Left renal pelvis (tissue), 4 donors: ENCODE measurements at regions not wholly inside any gene's neighbourhood (a gene's known extent, or its start where the extent isn't known, plus 50 kb on each side); places are given as distances from the start of the nearest gene placed in this dataset.
"Not testable (repeated sequence)": the region's sequence is repeated elsewhere in the genome, so short reads cannot be mapped to it uniquely, and the experiment has no call there.

Experiments
- DNase-seq, 4 donors: peaks; one replicate each; pipeline ENCODE4 v3.0.0-alpha.2; 2013; ENCODE audit warnings: low read depth in 4 of 4, low spot score in 3 of 4

DNA sequence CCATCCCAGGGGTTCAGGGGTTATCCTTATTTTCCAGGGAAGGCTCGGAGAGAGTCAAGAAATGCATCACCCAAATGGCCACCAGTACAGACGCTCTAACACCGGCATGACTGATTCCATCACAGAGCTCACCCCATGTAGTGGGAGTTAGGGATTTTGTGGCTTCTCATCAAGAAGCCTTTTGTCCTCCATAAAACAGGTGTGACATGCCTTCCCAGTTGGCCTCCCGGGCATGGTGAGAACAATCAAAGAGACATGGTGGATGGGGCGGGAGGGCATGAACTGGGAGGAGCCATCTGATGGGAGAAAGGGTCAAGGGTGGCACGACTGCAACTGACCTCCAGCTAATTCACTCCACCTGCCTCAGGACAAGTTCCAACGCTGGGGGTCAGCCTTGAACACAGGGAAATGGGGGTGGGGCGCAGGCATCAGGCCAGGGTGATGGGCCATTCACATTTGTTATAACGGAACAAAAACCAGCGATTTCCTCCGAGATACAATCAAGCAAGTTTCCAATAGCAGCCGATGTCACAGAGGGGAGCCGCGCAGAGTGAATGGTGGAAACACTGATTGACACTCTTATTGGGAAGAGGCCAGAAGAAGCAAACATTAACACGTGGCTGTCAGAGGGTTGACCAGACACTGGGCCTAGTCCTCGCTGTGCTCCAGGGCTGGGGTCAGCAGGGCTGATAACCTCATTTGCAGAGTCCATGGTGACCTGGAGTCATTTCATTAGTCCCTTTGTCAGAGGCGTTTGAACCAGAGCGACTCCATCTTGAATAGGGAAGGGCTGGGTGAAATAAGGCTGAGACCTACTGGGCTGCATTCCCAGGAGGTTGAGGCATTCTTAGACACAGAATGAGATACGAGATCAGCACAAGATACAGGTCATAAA lies 80.5 kb upstream of the HPCAL1 start:
- DNase-seq, result no peak

DNA sequence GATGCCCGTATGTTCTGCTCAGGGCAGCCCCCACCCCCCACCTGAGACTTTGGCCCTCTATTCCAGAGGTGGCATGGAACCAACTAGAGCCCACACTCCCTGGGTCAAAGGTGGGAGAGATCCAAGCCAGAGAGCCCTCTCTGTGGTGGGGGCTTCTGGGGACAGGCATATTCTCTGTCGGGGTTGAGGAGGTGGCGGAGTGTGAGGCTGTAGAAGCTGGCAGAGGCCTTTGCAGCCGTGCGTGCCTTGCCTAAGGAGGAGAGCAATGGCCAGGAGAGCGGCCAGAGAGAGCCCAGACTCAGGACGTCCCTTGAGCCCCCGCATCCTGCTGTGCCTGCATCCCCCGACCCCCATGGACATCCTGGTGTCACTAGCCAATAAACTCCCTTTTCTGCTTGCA lies 79.2 kb upstream of the HPCAL1 start:
- DNase-seq, result no peak

DNA sequence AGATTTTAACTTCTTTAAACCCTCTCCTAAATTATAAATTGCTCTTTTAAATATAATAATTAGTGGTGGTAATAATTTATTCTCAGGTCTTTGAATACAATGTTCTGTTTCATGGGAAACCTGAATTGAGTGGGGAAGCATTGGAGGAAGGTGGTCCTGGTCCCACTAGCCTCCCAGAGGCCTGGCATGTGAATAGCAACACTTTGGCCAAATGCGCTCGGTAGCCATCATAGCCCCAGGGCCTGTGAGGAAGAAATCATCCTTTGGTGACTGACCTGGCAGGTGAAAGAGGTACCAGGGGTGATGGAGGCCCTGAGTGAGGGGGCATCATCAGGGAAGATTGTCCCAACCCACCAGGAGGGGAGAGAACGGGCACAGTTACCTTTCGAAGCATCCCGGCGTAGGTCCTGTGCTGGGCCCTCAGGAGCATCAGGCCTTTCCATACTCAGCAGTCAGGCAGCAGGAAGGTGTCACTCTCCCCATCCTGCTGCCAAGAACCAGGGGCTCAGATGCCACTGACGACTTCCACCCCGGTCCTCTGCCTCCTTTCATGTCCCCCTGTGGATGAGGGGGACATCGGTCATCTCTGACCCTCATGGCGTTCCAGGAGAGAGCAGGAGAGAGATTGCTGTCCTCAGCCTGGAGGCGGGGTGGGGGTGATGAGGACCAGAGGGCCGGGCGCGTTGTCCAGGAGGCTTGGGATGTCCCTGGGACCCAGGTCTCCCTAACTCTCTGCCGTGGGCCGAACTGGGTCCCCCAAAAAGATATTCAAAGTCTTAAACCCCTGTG lies 78.6 kb upstream of the HPCAL1 start:
- DNase-seq, result no peak

- no peak for DNase-seq
These were observed 78.0 kb upstream of the HPCAL1 start for GRCh38 chr2:10224734-10225133.

GRCh38 chr2:10225291-10226037 lies 77.2 kb upstream of the HPCAL1 start:
- DNase-seq, result peak in 2 of 4 donors; percentile 21 to 46

GRCh38 chr2:10226038-10226724 lies 76.5 kb upstream of the HPCAL1 start:
- DNase-seq, result no peak

DNA sequence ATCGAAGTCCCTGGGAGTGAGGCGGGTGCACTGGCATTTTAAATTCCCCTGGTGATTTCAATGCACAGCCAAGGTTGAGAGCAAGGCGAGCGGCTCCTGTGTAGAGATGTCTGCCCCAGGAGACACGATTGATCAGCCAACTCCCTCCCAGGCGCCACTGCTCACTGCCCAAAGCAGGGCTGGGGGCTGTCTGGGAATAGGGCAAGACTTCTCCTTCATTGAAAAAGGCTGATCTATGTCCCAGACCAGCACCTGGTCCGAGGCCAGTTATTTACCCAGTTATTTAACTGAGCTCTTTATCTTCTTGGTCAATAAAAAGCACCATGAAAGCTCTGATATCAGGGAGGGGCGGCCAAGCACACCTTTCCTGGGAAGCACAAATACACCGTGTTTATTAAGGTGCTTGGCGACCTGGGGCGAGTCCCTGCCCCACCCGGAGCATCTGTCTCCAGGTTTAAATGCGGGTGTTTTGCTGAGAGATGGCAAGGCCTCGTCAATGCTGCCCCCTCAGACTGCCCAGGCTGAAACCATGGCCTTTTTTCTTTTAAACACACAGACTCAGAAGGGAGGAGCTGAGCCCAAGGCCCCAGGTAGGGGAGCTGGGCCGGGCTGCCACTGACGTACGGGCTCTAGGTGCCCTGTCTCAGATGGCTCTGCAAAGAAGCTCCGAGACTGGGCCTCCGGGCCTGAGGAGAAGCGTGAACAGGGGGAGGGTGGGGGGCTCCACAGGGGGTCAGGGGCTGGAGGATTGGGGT lies 73.9 kb upstream of the HPCAL1 start:
- DNase-seq, result no peak

DNA sequence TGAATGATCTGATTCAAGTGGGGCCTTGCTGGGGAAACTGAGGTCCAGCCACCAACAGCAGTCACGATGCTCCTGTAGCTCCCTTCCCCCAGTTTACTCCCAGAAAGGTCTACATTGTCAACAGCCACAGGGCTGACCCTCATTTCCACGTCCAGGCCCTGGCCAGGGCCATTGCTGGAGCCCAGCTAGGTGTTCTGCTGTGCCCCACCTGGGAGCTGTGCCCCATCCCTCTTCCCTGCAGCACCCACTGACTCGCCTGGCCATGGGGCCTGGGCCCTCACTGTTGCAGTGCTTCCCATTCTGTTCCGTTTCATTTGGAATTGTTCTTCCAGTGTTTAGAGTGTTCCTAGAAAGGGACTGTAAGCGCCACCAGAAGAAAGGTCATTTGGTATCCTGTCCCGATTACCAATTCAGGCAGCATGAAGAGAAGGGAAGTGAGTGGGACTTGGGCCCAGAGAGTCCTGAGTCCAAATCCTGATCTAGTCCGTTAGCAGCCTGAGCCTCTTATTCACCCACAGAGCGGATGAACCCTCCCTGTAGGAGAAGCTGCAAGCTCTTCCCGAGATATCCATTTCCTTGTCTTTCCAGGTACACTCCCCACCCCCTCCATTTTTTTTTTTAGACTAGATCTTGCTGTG lies 73.1 kb upstream of the HPCAL1 start:
- DNase-seq, result no peak

- DNase-seq, result no peak
These were observed 72.2 kb upstream of the HPCAL1 start for GRCh38 chr2:10230499-10230898.

DNA sequence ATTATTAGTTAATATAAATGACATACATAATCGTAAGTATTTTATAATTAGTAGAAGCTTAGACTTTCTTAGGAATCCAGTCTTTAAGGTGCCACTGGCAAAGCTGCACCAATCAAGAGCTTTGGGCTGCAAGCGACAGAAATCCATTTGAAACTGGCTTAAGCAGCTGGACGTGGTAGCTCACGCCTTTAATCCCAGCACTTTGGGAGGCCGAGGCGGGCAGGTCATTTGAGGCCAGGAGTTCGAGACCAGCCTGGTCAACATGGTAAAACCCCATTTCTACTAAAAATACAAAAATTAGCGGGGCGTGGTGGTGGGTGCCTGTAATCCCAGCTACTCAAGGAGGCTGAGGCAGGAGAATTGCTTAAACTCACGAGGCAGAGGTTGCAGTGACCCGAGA lies 71.8 kb upstream of the HPCAL1 start:
- not testable (repeated sequence) for DNase-seq

- no peak for DNase-seq
These were observed 71.1 kb upstream of the HPCAL1 start for GRCh38 chr2:10231551-10232085.

- no peak for DNase-seq
These were observed 70.4 kb upstream of the HPCAL1 start for GRCh38 chr2:10232096-10232815.

DNA sequence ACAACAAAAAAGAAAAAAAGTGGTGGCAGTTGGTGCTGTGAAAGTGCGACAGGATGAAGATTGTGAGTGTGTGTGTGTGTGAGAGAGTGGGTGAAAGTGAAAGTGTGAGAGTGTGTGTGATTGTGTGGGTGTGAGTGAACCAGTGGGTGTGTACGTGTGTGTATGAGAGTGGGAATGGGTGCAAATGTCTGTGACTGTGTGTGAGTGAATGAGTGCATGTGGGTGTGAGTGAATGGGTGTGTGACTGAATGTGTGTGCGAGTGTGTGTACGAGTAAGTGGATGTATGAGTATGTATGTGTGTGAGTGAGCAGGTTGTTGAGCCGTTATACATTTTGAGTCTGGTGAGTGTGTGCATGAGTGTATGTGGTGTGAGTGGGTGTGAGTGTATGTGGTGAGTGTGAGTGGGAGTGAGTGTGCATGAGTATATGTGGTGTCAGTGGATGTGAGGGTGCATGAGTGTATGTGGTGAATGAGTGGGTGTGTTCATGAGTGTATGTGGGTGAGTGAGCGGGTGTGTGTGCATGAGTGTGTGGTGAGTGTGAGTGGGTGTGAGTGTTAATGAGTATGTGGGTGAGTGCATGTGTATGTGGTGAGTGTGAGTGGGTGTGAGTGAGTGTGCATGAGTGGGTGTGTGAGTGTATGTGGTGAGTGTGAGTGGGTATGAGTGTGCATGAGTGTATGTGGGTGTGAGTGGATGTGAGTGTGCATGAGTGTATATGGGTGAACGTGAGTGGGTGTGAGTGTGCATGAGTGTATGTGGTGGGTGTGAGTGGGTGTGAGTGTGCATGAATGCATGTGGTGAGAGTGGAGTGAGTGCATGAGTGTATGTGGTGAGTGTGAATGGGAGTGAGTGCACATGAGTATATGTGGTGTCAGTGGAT lies 69.3 kb upstream of the HPCAL1 start:
- no peak for DNase-seq

- no peak for DNase-seq
These were observed 68.7 kb upstream of the HPCAL1 start for GRCh38 chr2:10234013-10234306.

DNA sequence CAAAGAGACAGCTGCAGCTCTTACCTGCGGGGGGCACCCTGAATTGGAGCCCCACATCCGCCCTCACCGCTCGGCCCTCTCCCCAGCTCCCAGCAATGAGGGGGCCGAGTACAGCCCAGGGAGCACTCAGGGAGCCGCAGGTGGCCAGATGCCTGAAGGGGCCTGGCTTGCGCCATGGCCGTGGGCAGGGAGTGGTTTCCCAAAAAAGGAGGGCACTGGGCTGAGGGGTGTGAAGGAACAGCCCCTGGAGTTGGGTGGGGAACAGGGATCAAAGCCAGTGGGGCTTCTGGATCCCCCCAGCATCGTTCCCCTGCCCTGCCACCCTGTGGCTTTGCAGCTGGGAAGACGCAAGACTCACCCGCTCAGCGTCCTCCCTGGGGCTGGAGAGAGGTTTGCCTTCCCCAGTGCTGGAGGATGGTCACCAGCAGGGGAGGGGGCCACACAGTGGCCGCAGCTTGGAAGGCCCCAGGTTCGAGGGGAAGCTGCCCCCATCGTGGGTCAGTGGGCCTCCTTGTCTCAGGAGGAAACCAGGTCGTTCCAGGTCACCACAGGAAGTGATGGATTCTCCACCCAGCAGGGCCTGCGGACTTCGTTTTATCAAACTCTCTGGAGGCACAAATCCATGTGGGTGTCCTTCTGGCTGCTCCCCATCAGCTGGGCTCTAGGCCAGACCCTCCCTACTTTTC lies 68.2 kb upstream of the HPCAL1 start:
- DNase-seq, result no peak

- no peak for DNase-seq
These were observed 67.4 kb upstream of the HPCAL1 start for GRCh38 chr2:10235099-10235908.
